K562 (cell line): ENCODE measurements at regions not wholly inside any gene's neighbourhood (a gene's known extent, or its start where the extent isn't known, plus 50 kb on each side); places are given as distances from the start of the nearest gene placed in this dataset.

Source experiments
- ATAC-seq: fragments of 200-7000 bp; cut with Tn5 transposase; 3 replicates; pipeline ENCODE4 v1.9.1; 2020; ENCODE audit warnings: moderate library complexity
- BruUV-seq: library from RNA; stranded (reverse); fragments of 400-500 nt; replicated peaks from 2 replicates; lab custom pipeline; 2021; lab: Mats Ljungman, UMichigan
- CTCF ChIA-PET: fragments of 300-600 bp; formaldehyde crosslinking; extraction: SDS; loops from one replicate; lab custom pipeline; 2021; ENCODE audit warnings: low intra/inter-chr PET ratio; lab: Yijun Ruan, JAX
- POLR2A ChIA-PET: fragments of 300-600, 350-650 bp; sonication (Branson Sonifier 250); formaldehyde crosslinking; extraction: SDS; loops from one replicate; lab custom pipeline; 2021; ENCODE audit warnings: antibody characterized with exemption, inconsistent platforms; lab: Yijun Ruan, JAX
- DNase-seq, 4 experiments: peaks; one replicate each; pipeline versions ENCODE4 v3.0.0 to v3.0.0-alpha.2; 2011 to 2018; ENCODE audit warnings: low spot score in 3 of 4, mixed read lengths in 3 of 4; ENCODE audit errors: extremely low read depth in 1 of 4
- FAIRE-seq: peaks from 2 replicates; lab custom pipeline; 2011; peaks lifted over from hg19 to GRCh38; lab: Jason Lieb, UNC
- H2AFZ ChIP-seq: 2 replicates; pipeline ENCODE4 v1.6.0; 2011; ENCODE audit warnings: low read depth, low read length, control low read depth, inconsistent platforms
- H3K27ac ChIP-seq: fragments of 200-600 bp; 3 replicates; pipeline ENCODE4 v1.8.0; 2011; ENCODE audit warnings: low read depth, mild to moderate bottlenecking, control low read depth, inconsistent platforms, low read length, moderate library complexity, mixed read lengths; ENCODE audit errors: extremely low read depth
- H3K27me3 ChIP-seq, 2 experiments: fragments of 300-600 bp in 1 of 2; 2 replicates in 1 of 2; 3 replicates in 1 of 2; pipeline versions ENCODE4 v1.6.0 to v1.8.0; 2011; ENCODE audit warnings: inconsistent platforms in 2 of 2, low read length in 2 of 2, mild to moderate bottlenecking in 1 of 2, mixed read lengths in 1 of 2, moderate library complexity in 1 of 2; ENCODE audit not compliant: control insufficient read depth in 2 of 2, insufficient read depth in 2 of 2
- H3K36me3 ChIP-seq: fragments of 300-600 bp; 3 replicates; pipeline ENCODE4 v1.8.0; 2011; ENCODE audit warnings: mild to moderate bottlenecking, low read length, inconsistent platforms; ENCODE audit not compliant: control insufficient read depth, insufficient read depth
- H3K4me1 ChIP-seq, 2 experiments: fragments of 200-600 bp in 1 of 2; replicated peaks in 1 of 2; 2 replicates in 1 of 2; 3 replicates in 1 of 2; pipeline versions ENCODE4 v1.5.1 to v1.8.0; 2011; ENCODE audit warnings: inconsistent platforms in 2 of 2, low read length in 2 of 2, mild to moderate bottlenecking in 1 of 2, mixed read lengths in 1 of 2, moderate library complexity in 1 of 2; ENCODE audit not compliant: control insufficient read depth in 2 of 2, insufficient read depth in 2 of 2
- H3K4me2 ChIP-seq: 2 replicates; pipeline ENCODE4 v1.6.1; 2011; ENCODE audit warnings: low read length, control low read depth, inconsistent platforms, mixed read lengths; ENCODE audit not compliant: insufficient read depth
- H3K4me3 ChIP-seq: fragments of 200-600 bp; sonication (generic), shearing (Covaris generic); 2 replicates; pipeline ENCODE4 v1.5.1; 2016; ENCODE audit warnings: control low read depth, inconsistent platforms
- H3K79me2 ChIP-seq: fragments of 200-600 bp; 3 replicates; pipeline ENCODE4 v1.8.0; 2011; ENCODE audit warnings: low read length, inconsistent platforms; ENCODE audit not compliant: control insufficient read depth, insufficient read depth
- H3K9ac ChIP-seq, 2 experiments: 2 replicates each; pipeline versions ENCODE4 v1.6.0 to v1.6.1; 2011; ENCODE audit warnings: low read depth in 2 of 2, low read length in 2 of 2, control low read depth in 1 of 2, inconsistent platforms in 1 of 2, mild to moderate bottlenecking in 1 of 2, mixed read lengths in 1 of 2; ENCODE audit not compliant: insufficient read depth in 1 of 2
- H3K9me1 ChIP-seq: one replicate; pipeline ENCODE4 v1.6.0; 2011; ENCODE audit warnings: inconsistent platforms, mild to moderate bottlenecking, low read length, moderate library complexity; ENCODE audit not compliant: control insufficient read depth, insufficient read depth
- H3K9me3 ChIP-seq: replicated peaks from 2 replicates; pipeline ENCODE4 v1.5.1; 2011; ENCODE audit warnings: low read depth, low read length, inconsistent platforms; ENCODE audit not compliant: control insufficient read depth, insufficient read depth
- H4K20me1 ChIP-seq: replicated peaks from 2 replicates; pipeline ENCODE4 v1.6.1; 2011; ENCODE audit warnings: low read length, inconsistent platforms, mixed read lengths; ENCODE audit not compliant: control insufficient read depth, insufficient read depth
- DEAF1 ChIP-seq: fragments of 450-650 bp; formaldehyde crosslinking; IDR thresholded peaks from 2 replicates; pipeline ENCODE4 v1.4.0; 2020; ENCODE audit warnings: mild to moderate bottlenecking, moderate library complexity
- E2F1 ChIP-seq: sonication (generic); formaldehyde crosslinking; IDR thresholded peaks from 2 replicates; pipeline ENCODE4 v1.8.1; 2023; ENCODE audit warnings: mild to moderate bottlenecking, missing genetic modification reagents, moderate library complexity
- NKRF ChIP-seq: fragments of 450-650 bp; IDR thresholded peaks from 2 replicates; pipeline ENCODE4 v1.6.1; 2016; ENCODE audit warnings: borderline replicate concordance
- POLR2A ChIP-seq: fragments of 450-650 bp; conservative IDR thresholded peaks from 2 replicates; pipeline ENCODE4 v1.6.1; 2016
- POLR3G ChIP-seq: IDR thresholded peaks from 2 replicates; pipeline ENCODE4 v1.6.1; 2011; ENCODE audit not compliant: insufficient read length, insufficient replicate concordance; ENCODE audit errors: extremely low read depth
- PURB ChIP-seq: sonication (generic); formaldehyde crosslinking; IDR thresholded peaks from 2 replicates; pipeline ENCODE4 v1.9.0; 2021; ENCODE audit warnings: low read depth, mild to moderate bottlenecking, missing genetic modification reagents
- RBM14 ChIP-seq: fragments of 200-400 bp; formaldehyde crosslinking; IDR thresholded peaks from 2 replicates; pipeline ENCODE4 v1.6.1; 2018; ENCODE audit warnings: low read depth, mild to moderate bottlenecking, low read length, moderate library complexity, borderline replicate concordance; ENCODE audit not compliant: insufficient read depth
- RNF219 ChIP-seq: fragments of 250-450 bp; sonication (Bioruptor Pico); IDR thresholded peaks from 2 replicates; pipeline ENCODE4 v1.5.0; 2022; ENCODE audit warnings: mild to moderate bottlenecking
- SIN3A ChIP-seq, 2 experiments: fragments of 150-350 bp in 1 of 2; IDR thresholded peaks; 2 replicates each; pipeline ENCODE4 v1.6.1; 2011 to 2016; ENCODE audit warnings: borderline replicate concordance in 2 of 2, low read depth in 2 of 2, low read length in 2 of 2, mild to moderate bottlenecking in 2 of 2, moderate library complexity in 2 of 2; ENCODE audit not compliant: control insufficient read depth in 1 of 2
- SLC30A9 ChIP-seq: fragments of 250-450 bp; sonication (Bioruptor Pico); IDR thresholded peaks from 2 replicates; pipeline ENCODE4 v1.8.0; 2022; ENCODE audit warnings: mild to moderate bottlenecking, moderate library complexity
- SNAPC5 ChIP-seq: fragments of 250-450 bp; sonication (Bioruptor Pico); IDR thresholded peaks from 2 replicates; pipeline ENCODE4 v1.8.0; 2021; ENCODE audit warnings: moderate library complexity, mild to moderate bottlenecking, inconsistent platforms
- TRIM24 ChIP-seq, 2 experiments: fragments of 450-650 bp; IDR thresholded peaks; 2 replicates each; pipeline ENCODE4 v1.6.1; 2016
- ZNF3 ChIP-seq: fragments of 250-450 bp; sonication (Bioruptor Pico); IDR thresholded peaks from 2 replicates; pipeline ENCODE4 v1.5.0; 2021; ENCODE audit warnings: mild to moderate bottlenecking, moderate library complexity
- ZNF444 ChIP-seq: fragments of 250-450 bp; sonication (Bioruptor Pico); IDR thresholded peaks from 2 replicates; pipeline ENCODE4 v1.4.0; 2020; ENCODE audit warnings: mild to moderate bottlenecking, moderate library complexity
- ZNF57 ChIP-seq: fragments of 450-650 bp; formaldehyde crosslinking; IDR thresholded peaks from 2 replicates; pipeline ENCODE4 v1.4.0; 2020; ENCODE audit warnings: mild to moderate bottlenecking, moderate library complexity
- ZNF830 ChIP-seq: fragments of 250-450 bp; sonication (Bioruptor Pico); IDR thresholded peaks from 2 replicates; pipeline ENCODE4 v1.5.0; 2021; ENCODE audit warnings: mild to moderate bottlenecking
- WGBS: fragments of 100-300 bp; shearing (Covaris generic); methylation state at CpG from one replicate; pipeline ENCODE4 v1.1.6; 2016; ENCODE audit warnings: low coverage, mixed read lengths; ENCODE audit not compliant: insufficient coverage; ENCODE audit errors: missing lambda C conversion rate; 5-methylcytosine and 5-hydroxymethylcytosine counted together
- in situ Hi-C: fragments of 300-500 bp; cut with MboI; formaldehyde crosslinking; loops from 4 replicates; pipeline ENCODE4 v1.15.0; 2018; ENCODE audit warnings: inconsistent platforms, mixed read lengths
- intact Hi-C: fragments of 100-400 bp; cut with micrococcal nuclease; formaldehyde crosslinking; loops from 2 replicates; pipeline ENCODE4 v1.14.2; 2022

- no peak overlapping the region for H3K4me2 ChIP-seq
- 0% methylated on average over 4 of the region's 4 CpGs for WGBS
- no peak overlapping the region for H2AFZ ChIP-seq
- intact Hi-C loops (no loop called here), in situ Hi-C loops (no loop called here)
- BruUV-seq = no TSS peak
- ChIA-PET POLR2A (no interaction called here), CTCF (no interaction called here)
- no peaks in the 10 kb centered on the region for H4K20me1 ChIP-seq
- H3K9ac ChIP-seq = no peak overlapping the region
- no peak overlapping the region for H3K4me3 ChIP-seq
- H3K79me2 ChIP-seq = no peaks in the 10 kb centered on the region
- H3K9me1 ChIP-seq = no peaks in the 10 kb centered on the region
- ATAC-seq (no peak), DNase-seq (no peak), FAIRE-seq (no peak)
- no peaks in the 10 kb centered on the region for H3K9me3 ChIP-seq
- no peak overlapping the region for H3K27ac ChIP-seq
- TF ChIP-seq E2F1 (CRISPR knock-in tag) = no peak
- no peak for TF ChIP-seq PURB
- no peak for TF ChIP-seq ZNF57 (CRISPR knock-in tag)
- no peak for TF ChIP-seq SIN3A (IDR thresholded peaks at IDR 0.05; ENCODE audit: borderline replicate concordance in 2 of 2, control insufficient read depth in 1 of 2, low read depth in 2 of 2, low read length in 2 of 2)
- no peak for TF ChIP-seq RNF219 (CRISPR knock-in tag)
- TF ChIP-seq RBM14 = no peak
- TF ChIP-seq SLC30A9 (CRISPR knock-in tag) = no peak
- no peak for TF ChIP-seq POLR2A
- no peak for TF ChIP-seq DEAF1 (CRISPR knock-in tag)
- no peak for TF ChIP-seq ZNF830 (CRISPR knock-in tag)
- TF ChIP-seq ZNF3 (CRISPR knock-in tag) = no peak
- no peak for TF ChIP-seq POLR3G
- no peak for TF ChIP-seq SNAPC5 (CRISPR knock-in tag)
- no peak for TF ChIP-seq NKRF
- no peak for TF ChIP-seq ZNF444 (CRISPR knock-in tag)
- no peak for TF ChIP-seq TRIM24 (IDR thresholded peaks at IDR 0.05)
- no peaks in the 10 kb centered on the region for H3K4me1 ChIP-seq
- no peaks in the 10 kb centered on the region for H3K36me3 ChIP-seq
- H3K27me3 ChIP-seq = no peaks in the 10 kb centered on the region
These were observed 825.9 kb upstream of the POU3F3 start for GRCh38 chr2:104028061-104028460.
